Breast epithelium (tissue), 4 donors: ENCODE measurements at regions not wholly inside any gene's neighbourhood (a gene's known extent, or its start where the extent isn't known, plus 50 kb on each side); places are given as distances from the start of the nearest gene placed in this dataset.

Experiments
- DNase-seq, 2 donors: peaks; one replicate each; pipeline ENCODE4 v3.0.0-alpha.2; 2019; ENCODE audit warnings: low spot score in 2 of 2
- H3K27ac ChIP-seq, 2 donors: fragments of 200-600 bp; sonication (generic) in 1 of 2; one replicate each; pipeline ENCODE4 v1.5.1; 2016 to 2019; ENCODE audit warnings: mild to moderate bottlenecking in 1 of 2
- H3K27me3 ChIP-seq, 2 donors: fragments of 200-600 bp; sonication (generic) in 1 of 2; one replicate each; pipeline versions ENCODE4 v1.5.1 to v1.6.0; 2017 to 2019; ENCODE audit warnings: control low read depth in 1 of 2, mild to moderate bottlenecking in 1 of 2
- H3K36me3 ChIP-seq: fragments of 200-600 bp; one replicate; pipeline ENCODE4 v1.5.1; 2019
- H3K4me1 ChIP-seq, 2 donors: fragments of 200-600 bp; sonication (generic); one replicate each; pipeline ENCODE4 v1.5.1; 2016 to 2019; ENCODE audit warnings: control low read depth in 1 of 2
- H3K4me3 ChIP-seq, 3 donors: fragments of 200-600 bp; sonication (generic); 1 replicate in 2 of 3; 2 replicates in 1 of 3; pipeline ENCODE4 v1.5.1; 2016 to 2019; ENCODE audit warnings: mild to moderate bottlenecking in 3 of 3, moderate library complexity in 2 of 3
- H3K9me3 ChIP-seq, 2 donors: fragments of 200-600 bp; sonication (generic) in 1 of 2; one replicate each; pipeline ENCODE4 v1.5.1; 2016 to 2019; ENCODE audit warnings: control low read depth in 1 of 2
- POLR2A ChIP-seq: fragments of 450-650 bp; IDR thresholded peaks from one replicate; pipeline ENCODE4 v1.6.1; 2016; ENCODE audit warnings: antibody characterized with exemption, mild to moderate bottlenecking, moderate library complexity
- POLR2AphosphoS5 ChIP-seq, 3 donors: sonication (generic); formaldehyde crosslinking; IDR thresholded peaks; one replicate each; pipeline ENCODE4 v1.6.1; 2017; ENCODE audit warnings: antibody characterized with exemption in 3 of 3
- intact Hi-C: fragments of 100-400 bp; cut with DNase I; formaldehyde crosslinking; loops from one replicate; pipeline ENCODE4 v1.15.1; 2023; ENCODE audit warnings: low total_unique reads
- TF ChIP-seq, protein P1 (sequence below), 3 donors: fragments of 450-650 bp; IDR thresholded peaks; one replicate each; pipeline ENCODE4 v1.5.1; 2016 to 2017; ENCODE audit warnings: antibody characterized with exemption in 3 of 3, mild to moderate bottlenecking in 3 of 3, moderate library complexity in 3 of 3

DNA sequence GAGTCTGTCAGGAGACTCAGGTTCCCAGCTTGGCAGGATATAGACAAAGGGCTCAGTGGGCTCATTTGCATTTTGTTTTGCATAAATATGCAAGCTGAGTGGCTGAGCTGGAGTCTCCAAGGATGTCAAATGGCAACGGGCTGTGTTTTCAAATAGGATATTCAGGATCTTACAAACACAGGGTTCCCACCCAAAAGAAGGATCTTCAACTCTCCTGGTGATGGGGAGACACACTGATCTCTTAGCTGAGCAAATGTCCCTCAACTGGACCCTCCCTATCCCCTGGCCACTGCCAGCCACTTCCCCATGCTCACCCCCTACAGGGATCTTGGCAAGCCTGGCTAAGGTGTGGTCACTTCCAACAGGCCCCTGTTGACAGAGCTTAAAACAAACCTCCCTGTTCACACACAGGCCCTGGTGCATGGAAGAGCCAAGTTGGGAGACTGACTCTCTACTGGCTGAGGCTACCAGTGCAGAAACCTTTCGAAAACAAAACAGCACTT lies 61.6 kb downstream of the SOX9 start:
- no peaks in the 10 kb centered on the region for H3K27me3 ChIP-seq
- no peak overlapping the region for H3K27ac ChIP-seq
- H3K4me1 ChIP-seq = no peaks in the 10 kb centered on the region
- TF ChIP-seq POLR2A = no peak
- TF ChIP-seq, protein P1, sequence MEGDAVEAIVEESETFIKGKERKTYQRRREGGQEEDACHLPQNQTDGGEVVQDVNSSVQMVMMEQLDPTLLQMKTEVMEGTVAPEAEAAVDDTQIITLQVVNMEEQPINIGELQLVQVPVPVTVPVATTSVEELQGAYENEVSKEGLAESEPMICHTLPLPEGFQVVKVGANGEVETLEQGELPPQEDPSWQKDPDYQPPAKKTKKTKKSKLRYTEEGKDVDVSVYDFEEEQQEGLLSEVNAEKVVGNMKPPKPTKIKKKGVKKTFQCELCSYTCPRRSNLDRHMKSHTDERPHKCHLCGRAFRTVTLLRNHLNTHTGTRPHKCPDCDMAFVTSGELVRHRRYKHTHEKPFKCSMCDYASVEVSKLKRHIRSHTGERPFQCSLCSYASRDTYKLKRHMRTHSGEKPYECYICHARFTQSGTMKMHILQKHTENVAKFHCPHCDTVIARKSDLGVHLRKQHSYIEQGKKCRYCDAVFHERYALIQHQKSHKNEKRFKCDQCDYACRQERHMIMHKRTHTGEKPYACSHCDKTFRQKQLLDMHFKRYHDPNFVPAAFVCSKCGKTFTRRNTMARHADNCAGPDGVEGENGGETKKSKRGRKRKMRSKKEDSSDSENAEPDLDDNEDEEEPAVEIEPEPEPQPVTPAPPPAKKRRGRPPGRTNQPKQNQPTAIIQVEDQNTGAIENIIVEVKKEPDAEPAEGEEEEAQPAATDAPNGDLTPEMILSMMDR (IDR thresholded peaks at IDR 0.05) = no peak
- TF ChIP-seq POLR2AphosphoS5 (IDR thresholded peaks at IDR 0.05) = no peak
- intact Hi-C loops = no loop called here
- H3K36me3 ChIP-seq = no peaks in the 10 kb centered on the region
- H3K9me3 ChIP-seq = no peaks in the 10 kb centered on the region
- peak in 1 of 2 donors; percentile 71 for DNase-seq
- H3K4me3 ChIP-seq = no peak overlapping the region

DNA sequence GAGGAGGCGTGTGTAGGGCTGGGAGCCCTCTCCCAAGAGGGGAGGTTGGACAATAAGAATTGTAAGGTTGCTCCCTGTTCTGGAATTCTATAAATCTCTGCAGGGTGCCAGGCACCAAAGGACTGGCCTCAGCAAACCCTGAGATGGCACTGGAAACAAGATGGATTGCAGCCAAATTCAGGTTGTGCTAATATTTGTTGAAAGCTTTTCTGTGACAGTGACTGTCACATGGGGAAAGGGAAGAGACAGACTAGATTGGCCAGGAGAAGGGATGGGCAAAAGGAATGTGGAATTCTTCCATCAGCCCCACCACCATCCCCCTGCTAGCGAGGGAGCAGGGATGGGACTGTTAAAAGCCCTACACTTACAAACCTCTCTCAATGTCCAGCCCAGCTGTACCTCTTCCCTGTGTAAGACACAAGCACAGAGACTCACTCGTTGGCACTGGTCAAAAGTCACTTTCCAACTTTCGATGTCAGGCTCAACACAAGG lies 62.4 kb downstream of the SOX9 start:
- DNase-seq = no peak
- Histone ChIP-seq H3K4me3 (no peak overlapping the region), H3K4me1 (no peaks in the 10 kb centered on the region), H3K36me3 (no peaks in the 10 kb centered on the region), H3K27me3 (no peaks in the 10 kb centered on the region), H3K27ac (no peak overlapping the region), H3K9me3 (no peaks in the 10 kb centered on the region)
- TF ChIP-seq, protein P1 (IDR thresholded peaks at IDR 0.05) = no peak
- TF ChIP-seq POLR2AphosphoS5 (IDR thresholded peaks at IDR 0.05) (no peak), POLR2A (no peak)
- intact Hi-C loops = no loop called here

DNA sequence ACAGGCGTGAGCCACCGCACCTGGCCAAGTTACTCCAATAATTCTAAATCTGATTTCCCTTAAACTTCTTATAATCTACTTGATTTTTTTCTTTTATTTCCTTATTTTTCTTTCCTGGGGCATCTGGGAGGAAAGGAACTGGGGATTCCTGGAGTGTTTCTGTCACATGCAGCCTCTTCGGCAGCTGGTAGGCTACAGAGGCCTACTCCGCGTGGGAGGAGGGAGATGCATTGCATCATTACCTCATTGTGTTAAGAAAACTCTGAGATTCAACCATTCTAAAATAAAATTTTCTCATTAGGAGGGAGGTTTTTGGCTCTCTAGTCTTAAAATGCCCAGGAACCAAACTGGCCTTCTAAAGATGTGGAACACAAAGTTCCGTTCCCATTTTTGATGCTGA lies 64.0 kb downstream of the SOX9 start:
- DNase-seq = no peak
- H3K4me1 ChIP-seq = no peaks in the 10 kb centered on the region
- H3K27me3 ChIP-seq = no peaks in the 10 kb centered on the region
- TF ChIP-seq, protein P1 (IDR thresholded peaks at IDR 0.05) = no peak
- TF ChIP-seq POLR2AphosphoS5 (IDR thresholded peaks at IDR 0.05) = no peak
- TF ChIP-seq POLR2A = no peak
- H3K36me3 ChIP-seq = no peaks in the 10 kb centered on the region
- intact Hi-C loops = no loop called here
- no peak overlapping the region for H3K4me3 ChIP-seq
- H3K27ac ChIP-seq = no peak overlapping the region
- no peaks in the 10 kb centered on the region for H3K9me3 ChIP-seq

DNA sequence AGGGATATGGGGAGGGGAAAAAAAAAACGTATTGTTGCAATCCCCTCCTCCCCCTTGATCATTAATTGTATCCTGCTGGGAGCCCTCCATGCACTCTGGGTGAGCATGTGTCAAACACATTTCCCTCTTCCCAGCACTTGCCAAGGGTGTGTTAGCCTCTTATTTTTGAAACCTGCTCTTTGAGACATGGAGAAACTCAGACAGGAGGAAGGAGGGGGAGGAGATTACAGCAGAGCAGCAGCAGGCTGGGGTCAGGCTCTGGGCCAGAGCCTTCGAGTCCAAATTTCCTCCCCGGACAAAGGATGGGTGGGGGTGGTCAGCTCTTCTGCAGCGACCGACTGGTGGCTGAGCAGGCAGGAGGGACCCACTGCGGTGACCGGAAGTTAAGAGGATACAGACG lies 64.7 kb downstream of the SOX9 start:
- no peak for DNase-seq
- Histone ChIP-seq H3K4me3 (no peak overlapping the region), H3K27ac (peak overlapping the region in 1 of 2 donors; percentile 34), H3K4me1 (no peaks in the 10 kb centered on the region), H3K36me3 (no peaks in the 10 kb centered on the region), H3K27me3 (no peaks in the 10 kb centered on the region), H3K9me3 (no peaks in the 10 kb centered on the region)
- intact Hi-C loops = no loop called here
- TF ChIP-seq POLR2A (no peak), POLR2AphosphoS5 (IDR thresholded peaks at IDR 0.05) (no peak)
- TF ChIP-seq, protein P1 (IDR thresholded peaks at IDR 0.05) = no peak

DNA sequence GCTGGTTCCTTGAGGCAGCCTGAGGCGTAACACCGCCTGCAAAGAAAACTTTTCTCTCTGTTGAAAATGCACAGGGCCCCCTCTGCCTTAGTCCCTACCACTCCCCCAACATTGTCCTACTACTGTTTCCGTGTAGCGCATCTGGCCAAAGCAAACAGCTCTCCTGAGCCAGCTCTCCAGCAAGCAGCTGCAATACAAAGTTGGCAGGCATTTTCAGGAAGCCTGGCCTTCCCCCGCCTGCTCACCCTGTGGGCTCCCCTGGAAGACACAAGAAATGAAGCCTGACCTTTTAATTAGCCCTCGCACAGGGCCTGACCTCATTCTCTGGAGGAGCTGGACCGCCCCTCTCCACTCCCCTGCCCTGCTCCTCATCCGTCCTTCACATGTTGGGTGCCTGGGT lies 66.7 kb downstream of the SOX9 start:
- H3K27ac ChIP-seq = peak overlapping the region; percentile 52 to 58
- intact Hi-C loops = no loop called here
- no peaks in the 10 kb centered on the region for H3K4me1 ChIP-seq
- no peaks in the 10 kb centered on the region for H3K27me3 ChIP-seq
- peak in 1 of 2 donors; percentile 48 for DNase-seq
- no peaks in the 10 kb centered on the region for H3K36me3 ChIP-seq
- no peak overlapping the region for H3K4me3 ChIP-seq
- no peaks in the 10 kb centered on the region for H3K9me3 ChIP-seq
- no peak for TF ChIP-seq POLR2A
- TF ChIP-seq, protein P1 (IDR thresholded peaks at IDR 0.05) = no peak
- TF ChIP-seq POLR2AphosphoS5 (IDR thresholded peaks at IDR 0.05) = no peak
